ENCODE measurements at regions not wholly inside any gene's neighbourhood (a gene's known extent, or its start where the extent isn't known, plus 50 kb on each side); places are given as distances from the start of the nearest gene placed in this dataset.

DNA sequence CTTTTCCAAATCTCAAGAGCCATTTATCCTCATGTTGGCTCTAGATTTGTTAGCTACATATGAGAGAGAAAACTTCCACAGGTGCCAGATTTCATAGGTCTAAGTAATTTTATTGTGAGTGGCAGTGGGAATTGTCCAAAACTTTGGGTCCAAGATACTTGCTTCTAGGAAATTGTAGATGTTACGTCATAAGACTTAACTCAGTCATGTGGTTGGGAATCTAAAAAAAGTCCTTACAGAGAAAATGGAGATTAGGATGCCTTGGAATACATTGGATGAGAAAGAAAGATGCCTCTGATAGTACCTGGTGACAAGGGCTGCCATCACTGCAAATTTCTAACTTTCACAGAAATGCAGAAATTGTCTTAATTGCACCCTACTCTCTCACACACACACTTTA, 506.5 kb downstream of the C4orf33 start:
- H2AFZ ChIP-seq (ENCODE audit: low read depth, low read length), result no peak overlapping the region
- ChIA-PET CTCF (ENCODE audit: low intra/inter-chr PET ratio) (no interaction called here), POLR2A (no interaction called here)
- H3K4me3 ChIP-seq, result no peak overlapping the region
- no peak overlapping the region for H3K27ac ChIP-seq (ENCODE audit: extremely low read depth, low read depth, low read length)
- H3K9me1 ChIP-seq (ENCODE audit: control insufficient read depth, insufficient read depth, low read length), result no peaks in the 10 kb centered on the region
- H3K27me3 ChIP-seq (ENCODE audit: control insufficient read depth in 2 of 2, insufficient read depth in 2 of 2, low read length in 2 of 2), result no peaks in the 10 kb centered on the region
- no peaks in the 10 kb centered on the region; the same call in 1 of the 2 replicates for H3K9me3 ChIP-seq (replicated peaks; ENCODE audit: control insufficient read depth, insufficient read depth, low read depth, low read length)
- H3K4me2 ChIP-seq (ENCODE audit: insufficient read depth, low read length), result no peak overlapping the region
- FAIRE-seq (no peak), ATAC-seq (no peak), DNase-seq (ENCODE audit: extremely low read depth in 1 of 4, low spot score in 3 of 4) (no peak)
- intact Hi-C loops (cut with micrococcal nuclease), result no loop called here
- 0% methylated on average over 1 of the region's 1 CpG for WGBS (ENCODE audit: insufficient coverage, low coverage, missing lambda C conversion rate)
- in situ Hi-C loops (cut with MboI), result no loop called here
- H4K20me1 ChIP-seq (replicated peaks; ENCODE audit: control insufficient read depth, insufficient read depth, low read length), result no peaks in the 10 kb centered on the region
- no peaks in the 10 kb centered on the region for H3K4me1 ChIP-seq (replicated peaks in 1 of 2; ENCODE audit: control insufficient read depth in 2 of 2, insufficient read depth in 2 of 2, low read length in 2 of 2)
- no peak overlapping the region for H3K9ac ChIP-seq (ENCODE audit: insufficient read depth in 1 of 2, low read depth in 2 of 2, low read length in 2 of 2)
- BruUV-seq (replicated peaks), result no TSS peak
- H3K79me2 ChIP-seq (ENCODE audit: control insufficient read depth, insufficient read depth, low read length), result no peaks in the 10 kb centered on the region
- H3K36me3 ChIP-seq (ENCODE audit: control insufficient read depth, insufficient read depth, low read length), result no peaks in the 10 kb centered on the region
- TF ChIP-seq, protein P1, sequence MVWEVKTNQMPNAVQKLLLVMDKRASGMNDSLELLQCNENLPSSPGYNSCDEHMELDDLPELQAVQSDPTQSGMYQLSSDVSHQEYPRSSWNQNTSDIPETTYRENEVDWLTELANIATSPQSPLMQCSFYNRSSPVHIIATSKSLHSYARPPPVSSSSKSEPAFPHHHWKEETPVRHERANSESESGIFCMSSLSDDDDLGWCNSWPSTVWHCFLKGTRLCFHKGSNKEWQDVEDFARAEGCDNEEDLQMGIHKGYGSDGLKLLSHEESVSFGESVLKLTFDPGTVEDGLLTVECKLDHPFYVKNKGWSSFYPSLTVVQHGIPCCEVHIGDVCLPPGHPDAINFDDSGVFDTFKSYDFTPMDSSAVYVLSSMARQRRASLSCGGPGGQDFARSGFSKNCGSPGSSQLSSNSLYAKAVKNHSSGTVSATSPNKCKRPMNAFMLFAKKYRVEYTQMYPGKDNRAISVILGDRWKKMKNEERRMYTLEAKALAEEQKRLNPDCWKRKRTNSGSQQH (CRISPR knock-in tag; IDR thresholded peaks at IDR 0.05), result no peak
- TF ChIP-seq NCOA1 (IDR thresholded peaks at IDR 0.05; ENCODE audit: low read depth) (no peak), SMC3 (conservative IDR thresholded peaks at IDR 0.05; ENCODE audit: insufficient read depth, low read depth, low read length) (no peak), ZNF175 (CRISPR knock-in tag; IDR thresholded peaks at IDR 0.05; ENCODE audit: low read depth) (no peak), ZNF347 (CRISPR knock-in tag; IDR thresholded peaks at IDR 0.05; ENCODE audit: low read depth) (no peak), CEBPG (CRISPR knock-in tag; IDR thresholded peaks at IDR 0.05) (no peak), CEBPG (tag; conservative IDR thresholded peaks at IDR 0.05 in 1 of 2, IDR thresholded peaks at IDR 0.05 in 1 of 2) (no peak), SRSF1 (IDR thresholded peaks at IDR 0.05; ENCODE audit: low read depth, low read length) (no peak), ZNF253 (CRISPR knock-in tag; conservative IDR thresholded peaks at IDR 0.05) (no peak), EWSR1 (IDR thresholded peaks at IDR 0.05; ENCODE audit: borderline replicate concordance, low read depth, partially characterized antibody) (no peak), RAD21 (CRISPR knock-in tag; conservative IDR thresholded peaks at IDR 0.05 in 1 of 2, IDR thresholded peaks at IDR 0.05 in 1 of 2) (no peak), ZNF785 (CRISPR knock-in tag; IDR thresholded peaks at IDR 0.05) (no peak), HNRNPUL1 (IDR thresholded peaks at IDR 0.05; ENCODE audit: low read length) (no peak), MAFG (tag; conservative IDR thresholded peaks at IDR 0.05) (no peak)
- TF ChIP-seq, protein P2, sequence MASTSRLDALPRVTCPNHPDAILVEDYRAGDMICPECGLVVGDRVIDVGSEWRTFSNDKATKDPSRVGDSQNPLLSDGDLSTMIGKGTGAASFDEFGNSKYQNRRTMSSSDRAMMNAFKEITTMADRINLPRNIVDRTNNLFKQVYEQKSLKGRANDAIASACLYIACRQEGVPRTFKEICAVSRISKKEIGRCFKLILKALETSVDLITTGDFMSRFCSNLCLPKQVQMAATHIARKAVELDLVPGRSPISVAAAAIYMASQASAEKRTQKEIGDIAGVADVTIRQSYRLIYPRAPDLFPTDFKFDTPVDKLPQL (IDR thresholded peaks at IDR 0.05; ENCODE audit: extremely low read depth, insufficient read length), result no peak
